H1 (cell line): ENCODE measurements at regions not wholly inside any gene's neighbourhood (a gene's known extent, or its start where the extent isn't known, plus 50 kb on each side); places are given as distances from the start of the nearest gene placed in this dataset.

Experiments used
- CTCF ChIA-PET: fragments of 300-600 bp; sonication (Branson Sonifier 250); formaldehyde crosslinking; loops from one replicate; lab custom pipeline; 2021; ENCODE audit not compliant: partially characterized antibody; lab: Charles Lee
- POLR2A ChIA-PET: fragments of 300-600 bp; sonication (Branson Sonifier 250); formaldehyde crosslinking; loops from one replicate; lab custom pipeline; 2021; ENCODE audit warnings: inconsistent platforms; ENCODE audit not compliant: partially characterized antibody; lab: Charles Lee
- DNase-seq, 2 experiments: peaks; one replicate each; pipeline versions ENCODE4 v3.0.0 to v3.0.0-alpha.2; 2010 to 2022; ENCODE audit warnings: low spot score in 2 of 2, low read depth in 1 of 2, mixed read lengths in 1 of 2
- FAIRE-seq: peaks from 2 replicates; lab custom pipeline; 2011; peaks lifted over from hg19 to GRCh38; lab: Jason Lieb, UNC
- H2AFZ ChIP-seq: 2 replicates; pipeline ENCODE4 v1.8.1; 2012; ENCODE audit warnings: low read length, inconsistent platforms
- H2AK5ac ChIP-seq: 2 replicates; pipeline ENCODE4 v1.6.1; 2013; ENCODE audit warnings: low read depth, low read length
- H2BK120ac ChIP-seq: replicated peaks from 2 replicates; pipeline ENCODE3; 2013; ENCODE audit warnings: low read depth, low read length, inconsistent platforms
- H2BK12ac ChIP-seq: 2 replicates; pipeline ENCODE4 v1.6.1; 2013; ENCODE audit warnings: low read depth, low read length
- H2BK15ac ChIP-seq: 2 replicates; pipeline ENCODE4 v1.6.1; 2013; ENCODE audit warnings: low read length
- H2BK20ac ChIP-seq: 2 replicates; pipeline ENCODE4 v1.6.1; 2013; ENCODE audit warnings: low read length
- H2BK5ac ChIP-seq: 2 replicates; pipeline ENCODE4 v1.6.1; 2013; ENCODE audit warnings: low read depth, low read length
- H3K14ac ChIP-seq: 2 replicates; pipeline ENCODE4 v1.6.1; 2013; ENCODE audit warnings: inconsistent platforms; ENCODE audit not compliant: insufficient read length
- H3K18ac ChIP-seq: 2 replicates; pipeline ENCODE4 v1.6.1; 2013; ENCODE audit warnings: low read length; ENCODE audit errors: extremely low read depth
- H3K23ac ChIP-seq: 2 replicates; pipeline ENCODE4 v1.6.1; 2013; ENCODE audit warnings: inconsistent platforms; ENCODE audit not compliant: insufficient read length
- H3K23me2 ChIP-seq: 2 replicates; pipeline ENCODE4 v1.6.1; 2013; ENCODE audit warnings: low read depth, low read length
- H3K27ac ChIP-seq: 2 replicates; pipeline ENCODE4 v1.6.1; 2011; ENCODE audit warnings: low read depth, low read length, inconsistent platforms
- H3K27me3 ChIP-seq, 4 experiments: replicated peaks in 1 of 4; 1 replicate in 1 of 4; 2 replicates in 3 of 4; pipeline versions ENCODE4 v1.6.1 to v1.8.1; 2011 to 2013; ENCODE audit warnings: low read length in 3 of 4, mild to moderate bottlenecking in 3 of 4, inconsistent platforms in 2 of 4, mixed read lengths in 2 of 4, moderate library complexity in 1 of 4; ENCODE audit not compliant: control insufficient read depth in 3 of 4, insufficient read depth in 3 of 4; ENCODE audit errors: extremely low read depth in 1 of 4
- H3K36me3 ChIP-seq, 4 experiments: 2 replicates each; pipeline versions ENCODE4 v1.6.1 to v1.8.1; 2011 to 2013; ENCODE audit warnings: mild to moderate bottlenecking in 4 of 4, low read length in 3 of 4, moderate library complexity in 2 of 4, control low read depth in 1 of 4, inconsistent platforms in 1 of 4; ENCODE audit not compliant: insufficient read depth in 4 of 4, control insufficient read depth in 2 of 4
- H3K4ac ChIP-seq: replicated peaks from 2 replicates; pipeline ENCODE3; 2013; ENCODE audit warnings: low read length, low read depth, mixed read lengths, inconsistent platforms; ENCODE audit not compliant: insufficient read length
- H3K4me1 ChIP-seq, 4 experiments: replicated peaks in 1 of 4; 1 replicate in 1 of 4; 2 replicates in 3 of 4; pipeline versions ENCODE4 v1.6.1 to v1.8.1; 2011 to 2013; ENCODE audit warnings: low read length in 3 of 4, inconsistent platforms in 2 of 4, mixed read lengths in 1 of 4; ENCODE audit not compliant: insufficient read depth in 4 of 4, control insufficient read depth in 3 of 4
- H3K4me2 ChIP-seq, 2 experiments: 2 replicates each; pipeline versions ENCODE4 v1.6.1 to v1.8.1; 2011 to 2013; ENCODE audit warnings: low read depth in 2 of 2, low read length in 2 of 2, control low read depth in 1 of 2, inconsistent platforms in 1 of 2, mild to moderate bottlenecking in 1 of 2; ENCODE audit not compliant: insufficient read depth in 1 of 2
- H3K4me3 ChIP-seq, 4 experiments: fragments of 200-600, 300-600 bp in 1 of 4; sonication (generic), shearing (Covaris generic), sonication (Bioruptor Twin) in 1 of 4; 2 replicates each; pipeline versions ENCODE4 v1.5.1 to v1.8.1; 2011 to 2016; ENCODE audit warnings: low read length in 4 of 4, low read depth in 3 of 4, control low read depth in 2 of 4, inconsistent platforms in 2 of 4, mild to moderate bottlenecking in 2 of 4, mixed read lengths in 1 of 4, moderate library complexity in 1 of 4; ENCODE audit not compliant: insufficient read depth in 2 of 4; ENCODE audit errors: extremely low read depth in 1 of 4
- H3K56ac ChIP-seq: replicated peaks from 2 replicates; pipeline ENCODE3; 2013; ENCODE audit warnings: low read depth, mild to moderate bottlenecking, mixed read lengths, low read length, inconsistent platforms; ENCODE audit not compliant: insufficient read length
- H3K79me1 ChIP-seq: 2 replicates; pipeline ENCODE4 v1.6.1; 2013; ENCODE audit warnings: low read depth, low read length, control low read depth
- H3K79me2 ChIP-seq, 2 experiments: 2 replicates each; pipeline versions ENCODE4 v1.6.1 to v1.8.1; 2012 to 2013; ENCODE audit warnings: low read length in 2 of 2, mild to moderate bottlenecking in 2 of 2, inconsistent platforms in 1 of 2; ENCODE audit not compliant: insufficient read depth in 2 of 2, control insufficient read depth in 1 of 2
- H3K9ac ChIP-seq, 4 experiments: replicated peaks in 1 of 4; 1 replicate in 1 of 4; 2 replicates in 3 of 4; pipeline versions ENCODE4 v1.6.1 to v1.8.1; 2011 to 2013; ENCODE audit warnings: low read depth in 3 of 4, low read length in 3 of 4, control low read depth in 2 of 4, mild to moderate bottlenecking in 2 of 4, moderate library complexity in 2 of 4, inconsistent platforms in 1 of 4; ENCODE audit errors: extremely low read depth in 1 of 4
- H3K9me3 ChIP-seq, 2 experiments: 2 replicates each; pipeline versions ENCODE4 v1.6.1 to v1.8.1; 2012 to 2013; ENCODE audit warnings: mild to moderate bottlenecking in 2 of 2, moderate library complexity in 2 of 2, control low read depth in 1 of 2, inconsistent platforms in 1 of 2, low read depth in 1 of 2, low read length in 1 of 2, mixed read lengths in 1 of 2; ENCODE audit not compliant: insufficient read depth in 2 of 2
- H4K20me1 ChIP-seq, 2 experiments: replicated peaks in 1 of 2; 2 replicates each; pipeline versions ENCODE3 to v1.8.1; 2011 to 2013; ENCODE audit warnings: inconsistent platforms in 2 of 2, low read length in 2 of 2, mild to moderate bottlenecking in 1 of 2; ENCODE audit not compliant: insufficient read depth in 2 of 2, control insufficient read depth in 1 of 2
- H4K5ac ChIP-seq: 2 replicates; pipeline ENCODE4 v1.6.1; 2013; ENCODE audit warnings: low read length, low read depth, mixed read lengths, inconsistent platforms; ENCODE audit not compliant: insufficient read length
- H4K8ac ChIP-seq: 2 replicates; pipeline ENCODE4 v1.8.0; 2013; ENCODE audit warnings: mild to moderate bottlenecking, moderate library complexity, low read length, inconsistent platforms; ENCODE audit not compliant: insufficient read depth; ENCODE audit errors: extremely low read depth
- H4K91ac ChIP-seq: replicated peaks from 2 replicates; pipeline ENCODE3; 2013; ENCODE audit warnings: low read length, mixed read lengths, inconsistent platforms; ENCODE audit not compliant: insufficient read length
- BCL11A ChIP-seq, 2 experiments: IDR thresholded peaks; one replicate each; pipeline ENCODE4 v1.6.1; 2011; ENCODE audit warnings: low read depth in 2 of 2, low read length in 2 of 2, mild to moderate bottlenecking in 2 of 2
- CHD2 ChIP-seq: IDR thresholded peaks from 2 replicates; pipeline ENCODE4 v1.6.1; 2012; ENCODE audit warnings: low read length, improper control_type of control experiment
- E2F6 ChIP-seq: IDR thresholded peaks from 2 replicates; pipeline ENCODE4 v1.6.1; 2012; ENCODE audit warnings: inconsistent platforms
- EGR1 ChIP-seq: IDR thresholded peaks from 2 replicates; pipeline ENCODE4 v1.6.1; 2011; ENCODE audit warnings: low read depth, low read length, borderline replicate concordance
- JUND ChIP-seq: IDR thresholded peaks from 2 replicates; pipeline ENCODE4 v1.6.1; 2011; ENCODE audit warnings: mild to moderate bottlenecking, improper control_type of control experiment, low read length
- KDM5A ChIP-seq: fragments of 200-600 bp; IDR thresholded peaks from 2 replicates; pipeline ENCODE4 v1.7.1; 2012; ENCODE audit warnings: mild to moderate bottlenecking, low read length, inconsistent platforms, mixed read lengths
- NANOG ChIP-seq: IDR thresholded peaks from 2 replicates; pipeline ENCODE4 v1.6.1; 2011; ENCODE audit warnings: low read length, low read depth, mild to moderate bottlenecking, inconsistent platforms; ENCODE audit not compliant: insufficient read depth, poor library complexity, severe bottlenecking
- POLR2AphosphoS5 ChIP-seq: IDR thresholded peaks from 2 replicates; pipeline ENCODE4 v1.6.1; 2011; ENCODE audit warnings: low read depth, low read length
- POU5F1 ChIP-seq: IDR thresholded peaks from 2 replicates; pipeline ENCODE4 v1.6.1; 2011; ENCODE audit warnings: low read depth, mild to moderate bottlenecking, low read length, moderate library complexity
- SP2 ChIP-seq: IDR thresholded peaks from 2 replicates; pipeline ENCODE4 v1.6.1; 2012; ENCODE audit warnings: mild to moderate bottlenecking, low read length, inconsistent platforms
- SRF ChIP-seq: IDR thresholded peaks from 2 replicates; pipeline ENCODE4 v1.6.1; 2011; ENCODE audit warnings: mild to moderate bottlenecking, low read depth, low read length, moderate library complexity
- TBP ChIP-seq: IDR thresholded peaks from 2 replicates; pipeline ENCODE4 v1.6.1; 2011; ENCODE audit warnings: low read depth, low read length, improper control_type of control experiment
- WGBS, 2 experiments: shearing (Covaris generic) in 1 of 2; methylation state at CpG; one replicate each; pipeline versions ENCODE4 v1.1.6 to v1.1.7; 2013 to 2015; ENCODE audit warnings: low lambda C conversion rate in 2 of 2, mixed read lengths in 2 of 2, inconsistent platforms in 1 of 2, low coverage in 1 of 2, missing lambda C conversion rate in 1 of 2; ENCODE audit not compliant: insufficient replicate concordance in 2 of 2, insufficient coverage in 1 of 2, insufficient read length in 1 of 2; ENCODE audit errors: extremely low coverage in 1 of 2, missing lambda C conversion rate in 1 of 2; 5-methylcytosine and 5-hydroxymethylcytosine counted together

- Histone ChIP-seq H3K79me2 (no peaks in the 10 kb centered on the region), H3K18ac (no peak overlapping the region), H2AK5ac (no peak overlapping the region), H4K91ac (no peak overlapping the region), H3K27me3 (no peaks in the 10 kb centered on the region), H2BK12ac (no peak overlapping the region), H3K36me3 (no peaks in the 10 kb centered on the region), H4K8ac (no peak overlapping the region), H3K79me1 (no peaks in the 10 kb centered on the region), H3K4me2 (no peak overlapping the region), H4K20me1 (no peaks in the 10 kb centered on the region), H3K23me2 (no peaks in the 10 kb centered on the region), H3K4me1 (no peaks in the 10 kb centered on the region), H3K23ac (no peak overlapping the region), H3K4me3 (no peak overlapping the region), H2BK120ac (no peak overlapping the region), H3K9me3 (no peaks in the 10 kb centered on the region; a peak in 1 of 4 replicates), H2AFZ (no peak overlapping the region), H3K4ac (no peak overlapping the region), H3K14ac (no peak overlapping the region), H3K9ac (no peak overlapping the region), H2BK15ac (no peak overlapping the region), H3K56ac (no peak overlapping the region), H2BK20ac (no peak overlapping the region), H3K27ac (no peak overlapping the region), H4K5ac (no peak overlapping the region), H2BK5ac (no peak overlapping the region)
- ChIA-PET POLR2A (no interaction called here), CTCF (interaction anchor here (0.8 kb wide), 1 partner anchor 42 kb away, joined by 3 read pairs; no protein-coding TSS in a partner anchor)
- DNase-seq (no peak), FAIRE-seq (no peak)
- 97% methylated on average over 19 of the region's 19 CpGs; no CpG with 5 or more reads in 1 of the 2 experiments for WGBS, 2 experiments
- TF ChIP-seq TBP, result no peak
- no peak for TF ChIP-seq JUND
- no peak for TF ChIP-seq KDM5A
- no peak for TF ChIP-seq BCL11A (IDR thresholded peaks at IDR 0.05; ENCODE audit: low read depth in 2 of 2, low read length in 2 of 2)
- TF ChIP-seq POLR2AphosphoS5, result no peak
- no peak for TF ChIP-seq NANOG
- no peak for TF ChIP-seq EGR1
- no peak for TF ChIP-seq E2F6
- TF ChIP-seq SRF, result no peak
- TF ChIP-seq CHD2, result no peak
- no peak for TF ChIP-seq POU5F1
- no peak for TF ChIP-seq SP2
Observed at GRCh38 chr13:61670384-61671161, 254.9 kb upstream of the PCDH20 start.
